Activated CD8-positive, alpha-beta T cell treated with anti-CD3 and anti-CD28 coated beads, Interleukin-2, amount 10 ng/mL, durations not matched to agents 7 days and 5 days (primary cell): ENCODE measurements at regions not wholly inside any gene's neighbourhood (a gene's known extent, or its start where the extent isn't known, plus 50 kb on each side); places are given as distances from the start of the nearest gene placed in this dataset.

Experiments used
- ATAC-seq: fragments of 150-1000 bp; cut with Tn5 transposase; one replicate; pipeline ENCODE4 v1.10.0; 2021; ENCODE audit warnings: moderate library complexity
- CTCF ChIA-PET: fragments of 350-600 bp; sonication (Branson Sonifier 250); formaldehyde crosslinking; loops from one replicate; lab custom pipeline; 2021; ENCODE audit warnings: antibody characterized with exemption; lab: Charles Lee
- POLR2A ChIA-PET: fragments of 350-600 bp; sonication (Branson Sonifier 250); formaldehyde crosslinking; loops from one replicate; lab custom pipeline; 2021; ENCODE audit warnings: antibody characterized with exemption; lab: Charles Lee
- DNase-seq: peaks from one replicate; pipeline ENCODE4 v3.0.0-alpha.2; 2020
- H3K27ac Mint-ChIP-seq: one replicate; pipeline ENCODE4 v1.8.0; 2021; ENCODE audit warnings: mild to moderate bottlenecking, mixed read lengths
- H3K27me3 Mint-ChIP-seq: one replicate; pipeline ENCODE4 v1.8.0; 2021; ENCODE audit warnings: low read depth, mixed read lengths
- H3K36me3 Mint-ChIP-seq: one replicate; pipeline ENCODE4 v1.8.0; 2021; ENCODE audit warnings: low read depth, mixed read lengths
- H3K4me1 Mint-ChIP-seq: one replicate; pipeline ENCODE4 v1.8.0; 2021; ENCODE audit warnings: low read depth, mixed read lengths
- H3K4me3 Mint-ChIP-seq: one replicate; pipeline ENCODE4 v1.8.0; 2021; ENCODE audit warnings: mild to moderate bottlenecking, mixed read lengths
- H3K9me3 Mint-ChIP-seq: one replicate; pipeline ENCODE4 v1.8.0; 2022; ENCODE audit warnings: mixed read lengths; ENCODE audit not compliant: insufficient read depth

DNA sequence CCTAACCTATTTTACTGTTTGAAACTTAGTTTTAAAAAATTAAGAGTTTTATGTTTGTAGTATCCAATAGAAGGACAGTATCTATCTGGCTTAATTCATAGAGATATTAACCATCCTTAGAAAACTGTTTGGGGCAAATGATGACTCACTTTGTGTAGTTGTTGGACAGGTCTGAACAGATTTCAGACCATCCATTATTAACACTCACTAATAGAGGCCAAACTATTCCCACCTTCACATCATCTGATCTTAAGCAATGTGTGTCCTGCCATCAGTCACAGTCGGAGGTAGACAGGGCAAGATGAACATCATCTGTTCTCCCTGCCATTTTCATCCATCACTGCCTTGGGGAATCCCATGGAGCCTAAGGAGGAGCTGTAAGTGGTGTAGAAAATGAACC is 164.6 kb upstream of the DCC start:
- Mint-ChIP-seq H3K4me1 (no peaks in the 10 kb centered on the region), H3K36me3 (no peaks in the 10 kb centered on the region), H3K9me3 (no peaks in the 10 kb centered on the region), H3K27me3 (no peaks in the 10 kb centered on the region), H3K27ac (no peak overlapping the region), H3K4me3 (no peak overlapping the region)
- ATAC-seq (no peak), DNase-seq (no peak)
- ChIA-PET POLR2A (no interaction called here), CTCF (no interaction called here)

- H3K9me3 Mint-ChIP-seq: no peaks in the 10 kb centered on the region
- ChIA-PET POLR2A (no interaction called here), CTCF (no interaction called here)
- no peaks in the 10 kb centered on the region for H3K4me1 Mint-ChIP-seq
- ATAC-seq (no peak), DNase-seq (no peak)
- no peak overlapping the region for H3K4me3 Mint-ChIP-seq
- H3K27me3 Mint-ChIP-seq: no peaks in the 10 kb centered on the region
- H3K36me3 Mint-ChIP-seq: no peaks in the 10 kb centered on the region
- H3K27ac Mint-ChIP-seq: no peak overlapping the region
Observed at GRCh38 chr18:52183107-52183506, 156.9 kb upstream of the DCC start.

DNA sequence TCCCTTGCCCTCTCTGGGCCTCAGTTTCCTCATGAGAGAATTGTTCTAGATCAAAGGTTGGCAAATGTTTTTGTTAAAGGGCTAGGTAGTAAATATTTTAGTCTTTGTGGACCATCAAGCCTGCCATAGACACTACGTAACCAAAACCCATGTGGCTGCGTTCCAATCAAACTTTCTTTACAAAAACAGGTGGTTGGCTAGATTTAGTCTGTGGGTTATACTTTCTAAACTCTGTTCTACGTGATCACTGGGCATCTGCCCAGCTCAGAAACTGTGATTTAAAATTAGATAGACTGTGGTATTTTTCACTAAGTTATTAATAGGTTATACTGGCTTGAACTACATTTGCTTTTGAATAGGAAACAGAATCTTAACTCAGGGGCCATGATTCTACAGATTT is 149.8 kb upstream of the DCC start:
- CTCF ChIA-PET: no interaction called here
- no peak overlapping the region for H3K4me3 Mint-ChIP-seq
- H3K36me3 Mint-ChIP-seq: no peaks in the 10 kb centered on the region
- peaks cover 6% of the 10 kb centered on the region for H3K9me3 Mint-ChIP-seq
- H3K4me1 Mint-ChIP-seq: no peaks in the 10 kb centered on the region
- ATAC-seq (no peak), DNase-seq (no peak)
- no peak overlapping the region for H3K27ac Mint-ChIP-seq
- POLR2A ChIA-PET: no interaction called here
- H3K27me3 Mint-ChIP-seq: no peaks in the 10 kb centered on the region

DNA sequence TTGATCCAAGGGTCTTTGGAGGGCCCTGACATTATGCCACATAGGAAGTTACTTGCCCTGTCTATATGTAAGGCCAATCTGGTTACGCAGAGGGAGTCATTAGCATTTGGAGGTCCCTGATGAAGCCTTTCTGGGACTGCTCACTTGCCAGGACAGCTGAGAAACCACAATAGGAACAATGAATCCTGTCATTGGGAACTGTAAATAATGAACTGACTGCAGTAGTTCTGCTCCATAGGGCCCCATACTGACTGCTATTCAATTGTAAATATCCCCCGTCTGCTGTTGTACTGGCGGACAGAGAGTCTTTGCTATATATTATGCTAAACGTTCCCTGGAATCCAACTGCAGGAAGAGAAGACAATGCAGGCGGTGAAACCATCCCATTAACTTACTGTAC is 149.4 kb upstream of the DCC start:
- Mint-ChIP-seq H3K27ac (no peak overlapping the region), H3K9me3 (peaks cover 6% of the 10 kb centered on the region), H3K36me3 (no peaks in the 10 kb centered on the region), H3K4me1 (no peaks in the 10 kb centered on the region), H3K4me3 (no peak overlapping the region), H3K27me3 (no peaks in the 10 kb centered on the region)
- no peak for ATAC-seq
- DNase-seq: no peak
- POLR2A ChIA-PET: no interaction called here
- CTCF ChIA-PET: no interaction called here

DNA sequence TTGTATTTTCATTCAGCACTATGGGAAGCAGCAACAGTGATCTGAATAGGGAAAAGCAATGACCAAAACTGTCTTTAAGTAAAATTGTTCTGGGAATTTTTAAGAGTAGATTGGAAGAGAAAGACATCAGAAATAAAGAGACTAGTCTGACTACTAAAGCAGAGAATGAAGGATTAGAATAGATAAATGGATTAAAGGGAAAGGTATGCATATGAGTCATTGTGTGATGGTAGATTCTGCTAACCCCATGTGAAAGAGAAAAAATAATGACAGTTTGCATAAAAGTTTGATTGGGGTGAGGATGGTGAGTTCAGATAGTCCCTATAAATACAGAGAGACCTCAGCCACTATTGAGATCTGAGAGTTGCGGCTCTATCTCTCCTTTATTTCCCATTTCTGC is 139.6 kb upstream of the DCC start:
- CTCF ChIA-PET: no interaction called here
- no peaks in the 10 kb centered on the region for H3K4me1 Mint-ChIP-seq
- DNase-seq: no peak

GRCh38 chr18:52200921-52201663 is 138.9 kb upstream of the DCC start:
- POLR2A ChIA-PET: no interaction called here
- no peaks in the 10 kb centered on the region for H3K36me3 Mint-ChIP-seq
- no peaks in the 10 kb centered on the region for H3K9me3 Mint-ChIP-seq

More for the DNA sequence above, 139.6 kb upstream of the DCC start:
- Mint-ChIP-seq H3K36me3 (no peaks in the 10 kb centered on the region), H3K27me3 (no peaks in the 10 kb centered on the region), H3K27ac (no peak overlapping the region), H3K9me3 (no peaks in the 10 kb centered on the region), H3K4me3 (no peak overlapping the region)
- ATAC-seq: no peak
- POLR2A ChIA-PET: no interaction called here

GRCh38 chr18:52208646-52209045 is 131.4 kb upstream of the DCC start:
- H3K27ac Mint-ChIP-seq: no peak overlapping the region
- H3K27me3 Mint-ChIP-seq: no peaks in the 10 kb centered on the region
- CTCF ChIA-PET: no interaction called here
- H3K9me3 Mint-ChIP-seq: no peaks in the 10 kb centered on the region
- DNase-seq: no peak
- POLR2A ChIA-PET: interaction anchor here (0.6 kb wide), 1 partner anchor 918 kb away, joined by 3 read pairs; no protein-coding TSS in a partner anchor
- H3K4me1 Mint-ChIP-seq: no peaks in the 10 kb centered on the region
- H3K4me3 Mint-ChIP-seq: no peak overlapping the region
- no peaks in the 10 kb centered on the region for H3K36me3 Mint-ChIP-seq
- ATAC-seq: no peak

More at GRCh38 chr18:52200921-52201663, 138.9 kb upstream of the DCC start:
- Mint-ChIP-seq H3K27ac (no peak overlapping the region), H3K4me3 (no peak overlapping the region), H3K27me3 (no peaks in the 10 kb centered on the region), H3K4me1 (no peaks in the 10 kb centered on the region)
- DNase-seq: no peak
- CTCF ChIA-PET: no interaction called here
- ATAC-seq: no peak

- no peak overlapping the region for H3K27ac Mint-ChIP-seq
- no peaks in the 10 kb centered on the region for H3K9me3 Mint-ChIP-seq
- no peaks in the 10 kb centered on the region for H3K4me1 Mint-ChIP-seq
- no peaks in the 10 kb centered on the region for H3K27me3 Mint-ChIP-seq
- no peak overlapping the region for H3K4me3 Mint-ChIP-seq
- H3K36me3 Mint-ChIP-seq: no peaks in the 10 kb centered on the region
- DNase-seq: no peak
- ChIA-PET CTCF (no interaction called here), POLR2A (no interaction called here)
- no peak for ATAC-seq
Observed at GRCh38 chr18:52216109-52216508, 123.9 kb upstream of the DCC start.

- no peak overlapping the region for H3K4me3 Mint-ChIP-seq
- H3K4me1 Mint-ChIP-seq: no peaks in the 10 kb centered on the region
- DNase-seq (no peak), ATAC-seq (no peak)
- ChIA-PET CTCF (no interaction called here), POLR2A (no interaction called here)
- H3K27me3 Mint-ChIP-seq: no peaks in the 10 kb centered on the region
- no peaks in the 10 kb centered on the region for H3K9me3 Mint-ChIP-seq
- H3K27ac Mint-ChIP-seq: no peak overlapping the region
- H3K36me3 Mint-ChIP-seq: no peaks in the 10 kb centered on the region
Observed at GRCh38 chr18:52216666-52217065, 123.3 kb upstream of the DCC start.

GRCh38 chr18:52219102-52219501 is 120.9 kb upstream of the DCC start:
- H3K27ac Mint-ChIP-seq: no peak overlapping the region
- CTCF ChIA-PET: no interaction called here
- no peak for DNase-seq
- no peaks in the 10 kb centered on the region for H3K4me1 Mint-ChIP-seq
- no peaks in the 10 kb centered on the region for H3K27me3 Mint-ChIP-seq
- H3K9me3 Mint-ChIP-seq: no peaks in the 10 kb centered on the region
- POLR2A ChIA-PET: no interaction called here
- H3K4me3 Mint-ChIP-seq: no peak overlapping the region
- no peaks in the 10 kb centered on the region for H3K36me3 Mint-ChIP-seq
- ATAC-seq: no peak

- H3K27me3 Mint-ChIP-seq: no peaks in the 10 kb centered on the region
- POLR2A ChIA-PET: no interaction called here
Observed at GRCh38 chr18:52220062-52220591, 119.9 kb upstream of the DCC start.

GRCh38 chr18:52222211-52222610 is 117.8 kb upstream of the DCC start:
- Mint-ChIP-seq H3K4me3 (no peak overlapping the region), H3K4me1 (no peaks in the 10 kb centered on the region), H3K36me3 (no peaks in the 10 kb centered on the region), H3K27me3 (no peaks in the 10 kb centered on the region), H3K27ac (no peak overlapping the region), H3K9me3 (no peaks in the 10 kb centered on the region)
- ChIA-PET CTCF (no interaction called here), POLR2A (no interaction called here)
- DNase-seq (no peak), ATAC-seq (no peak)

More at GRCh38 chr18:52220062-52220591, 119.9 kb upstream of the DCC start:
- Mint-ChIP-seq H3K9me3 (no peaks in the 10 kb centered on the region), H3K4me1 (no peaks in the 10 kb centered on the region), H3K4me3 (no peak overlapping the region), H3K36me3 (no peaks in the 10 kb centered on the region), H3K27ac (no peak overlapping the region)
- ATAC-seq (no peak), DNase-seq (no peak)
- CTCF ChIA-PET: no interaction called here

GRCh38 chr18:52227536-52227935 is 112.5 kb upstream of the DCC start:
- no peaks in the 10 kb centered on the region for H3K4me1 Mint-ChIP-seq
- H3K4me3 Mint-ChIP-seq: no peak overlapping the region
- H3K27me3 Mint-ChIP-seq: no peaks in the 10 kb centered on the region
- ATAC-seq: no peak
- POLR2A ChIA-PET: no interaction called here
- H3K27ac Mint-ChIP-seq: no peak overlapping the region
- no peak for DNase-seq
- CTCF ChIA-PET: no interaction called here
- H3K36me3 Mint-ChIP-seq: no peaks in the 10 kb centered on the region
- H3K9me3 Mint-ChIP-seq: no peaks in the 10 kb centered on the region
